C4-2B (cell line): ENCODE measurements at regions not wholly inside any gene's neighbourhood (a gene's known extent, or its start where the extent isn't known, plus 50 kb on each side); places are given as distances from the start of the nearest gene placed in this dataset.
"Not testable (repeated sequence)": the region's sequence is repeated elsewhere in the genome, so short reads cannot be mapped to it uniquely, and the experiment has no call there.

ENCODE experiments used
- H3K27ac ChIP-seq: fragments of 450-650 bp; 2 replicates; pipeline ENCODE4 v1.5.1; 2017
- ZFX ChIP-seq: fragments of 450-650 bp; IDR thresholded peaks from 2 replicates; pipeline ENCODE4 v1.6.1; 2017
- TF ChIP-seq, protein P1 (sequence below): fragments of 450-650 bp; conservative IDR thresholded peaks from 2 replicates; pipeline ENCODE4 v1.5.1; 2017; ENCODE audit warnings: mild to moderate bottlenecking

DNA sequence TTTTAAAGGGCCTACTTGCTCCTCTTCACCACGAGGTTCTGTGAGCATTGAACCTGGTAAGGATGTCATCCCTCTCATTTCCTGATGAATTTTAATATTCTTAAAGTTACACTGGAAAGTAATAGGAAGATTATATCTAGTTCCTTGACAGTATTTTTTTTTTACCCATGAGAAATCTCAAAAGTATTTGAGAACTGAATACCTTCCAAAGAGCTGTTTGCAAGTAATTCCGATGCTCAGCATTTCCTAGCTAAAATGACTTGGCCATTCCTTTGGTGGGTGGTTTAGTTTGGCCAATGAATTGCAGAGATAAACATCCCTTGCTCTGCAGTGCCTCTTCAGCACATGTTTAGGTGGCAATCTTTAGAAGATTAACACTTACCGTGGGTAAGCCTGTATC, 110.2 kb upstream of the WDR1 start:
- TF ChIP-seq ZFX = no peak
- TF ChIP-seq, protein P1, sequence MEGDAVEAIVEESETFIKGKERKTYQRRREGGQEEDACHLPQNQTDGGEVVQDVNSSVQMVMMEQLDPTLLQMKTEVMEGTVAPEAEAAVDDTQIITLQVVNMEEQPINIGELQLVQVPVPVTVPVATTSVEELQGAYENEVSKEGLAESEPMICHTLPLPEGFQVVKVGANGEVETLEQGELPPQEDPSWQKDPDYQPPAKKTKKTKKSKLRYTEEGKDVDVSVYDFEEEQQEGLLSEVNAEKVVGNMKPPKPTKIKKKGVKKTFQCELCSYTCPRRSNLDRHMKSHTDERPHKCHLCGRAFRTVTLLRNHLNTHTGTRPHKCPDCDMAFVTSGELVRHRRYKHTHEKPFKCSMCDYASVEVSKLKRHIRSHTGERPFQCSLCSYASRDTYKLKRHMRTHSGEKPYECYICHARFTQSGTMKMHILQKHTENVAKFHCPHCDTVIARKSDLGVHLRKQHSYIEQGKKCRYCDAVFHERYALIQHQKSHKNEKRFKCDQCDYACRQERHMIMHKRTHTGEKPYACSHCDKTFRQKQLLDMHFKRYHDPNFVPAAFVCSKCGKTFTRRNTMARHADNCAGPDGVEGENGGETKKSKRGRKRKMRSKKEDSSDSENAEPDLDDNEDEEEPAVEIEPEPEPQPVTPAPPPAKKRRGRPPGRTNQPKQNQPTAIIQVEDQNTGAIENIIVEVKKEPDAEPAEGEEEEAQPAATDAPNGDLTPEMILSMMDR = no peak

GRCh38 chr4:10225096-10225495, 108.5 kb upstream of the WDR1 start:
- no peak overlapping the region for H3K27ac ChIP-seq
- TF ChIP-seq, protein P1 = no peak
- no peak for TF ChIP-seq ZFX

More for the DNA sequence above, 110.2 kb upstream of the WDR1 start:
- no peak overlapping the region for H3K27ac ChIP-seq

- TF ChIP-seq, protein P1 = no peak
- no peak for TF ChIP-seq ZFX
- no peak overlapping the region for H3K27ac ChIP-seq
These were observed 107.2 kb upstream of the WDR1 start for GRCh38 chr4:10223782-10224181.

DNA sequence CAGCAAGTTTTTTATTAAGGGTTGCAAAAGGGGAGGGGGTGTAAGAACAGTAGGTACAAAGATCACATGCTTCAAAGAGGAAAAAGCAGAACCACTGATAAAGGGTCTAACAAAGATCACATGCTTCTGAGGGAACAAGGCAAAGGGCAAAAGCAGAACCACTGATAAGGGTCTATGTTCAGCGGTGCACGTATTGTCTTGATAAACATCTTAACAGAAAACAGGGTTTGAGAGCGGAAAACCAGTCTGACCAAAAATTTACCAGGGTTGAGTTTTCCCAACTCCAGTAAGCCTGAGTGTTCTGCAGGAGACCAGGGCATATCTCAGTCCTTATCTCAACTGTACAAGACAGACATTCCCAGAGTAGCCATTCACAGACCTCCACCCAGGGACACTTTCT, 96.9 kb upstream of the WDR1 start:
- H3K27ac ChIP-seq = not testable (repeated sequence)

DNA sequence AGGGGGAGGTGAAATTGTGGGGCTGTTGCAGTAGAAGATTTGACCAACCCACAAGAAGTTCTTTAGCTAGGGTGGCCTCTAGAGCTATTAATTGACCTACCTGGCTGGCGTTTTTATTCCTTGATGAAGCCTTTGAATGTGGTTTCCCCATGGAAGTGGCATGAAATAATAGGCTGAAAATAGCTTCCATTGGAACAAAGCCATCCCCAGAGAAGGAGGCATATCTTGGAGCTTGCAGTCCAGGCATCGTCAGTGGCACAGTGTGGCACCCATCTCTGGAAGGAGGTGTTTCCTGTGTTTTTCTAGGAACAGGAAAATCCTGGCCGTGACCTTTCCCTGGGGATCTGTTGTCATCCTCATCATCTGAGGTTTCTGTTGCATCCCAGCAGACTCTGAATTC, 96.3 kb upstream of the WDR1 start:
- H3K27ac ChIP-seq = no peak overlapping the region
- TF ChIP-seq, protein P1 = no peak
- no peak for TF ChIP-seq ZFX

DNA sequence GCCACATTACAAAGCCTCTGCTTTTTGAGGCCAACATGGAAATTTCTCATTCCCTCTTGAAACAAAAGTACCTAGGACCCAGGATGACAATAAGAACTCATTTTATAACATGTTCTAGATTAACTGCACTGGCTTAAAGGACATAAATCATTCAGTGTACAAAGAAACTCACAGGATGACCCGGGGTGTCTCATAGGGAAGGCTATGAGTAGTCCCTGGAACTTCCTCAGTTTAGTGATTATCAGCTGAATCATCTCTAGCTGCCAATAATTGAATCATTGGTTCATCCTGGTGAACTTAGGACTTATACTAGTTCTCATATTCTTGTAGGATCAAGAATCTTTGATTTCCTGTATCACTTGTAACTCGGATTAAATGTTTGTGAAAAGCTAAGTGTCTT, 95.8 kb upstream of the WDR1 start:
- TF ChIP-seq, protein P1 = no peak
- TF ChIP-seq ZFX = no peak
- H3K27ac ChIP-seq = no peak overlapping the region

GRCh38 chr4:10207116-10207515, 90.5 kb upstream of the WDR1 start:
- TF ChIP-seq, protein P1 = no peak
- TF ChIP-seq ZFX = no peak

DNA sequence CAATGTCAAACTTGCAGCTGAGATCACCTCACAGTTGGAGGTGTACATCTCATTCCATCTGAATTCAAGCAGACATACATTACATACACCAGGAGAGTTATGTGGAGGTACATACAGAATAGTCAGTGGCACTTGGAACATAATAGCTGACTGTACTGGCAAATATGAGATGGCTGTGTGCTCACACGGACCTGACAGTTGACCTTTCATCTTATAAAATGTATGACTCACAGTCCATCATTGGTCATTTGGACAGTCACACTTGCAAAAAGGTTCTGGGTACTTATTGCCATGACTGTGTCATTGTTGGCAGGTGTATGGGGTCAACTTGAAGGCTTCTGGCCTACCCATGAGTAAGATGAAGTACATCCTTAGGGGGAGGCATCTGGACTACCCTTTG, 88.6 kb upstream of the WDR1 start:
- no peak for TF ChIP-seq ZFX
- TF ChIP-seq, protein P1 = no peak
- no peak overlapping the region for H3K27ac ChIP-seq

More at GRCh38 chr4:10207116-10207515, 90.5 kb upstream of the WDR1 start:
- H3K27ac ChIP-seq = no peak overlapping the region
